Mesendoderm (in vitro differentiated cells): ENCODE measurements at regions not wholly inside any gene's neighbourhood (a gene's known extent, or its start where the extent isn't known, plus 50 kb on each side); places are given as distances from the start of the nearest gene placed in this dataset.

ENCODE experiments used
- DNase-seq: peaks from one replicate; pipeline ENCODE4 v3.0.0; 2013
- H2AK5ac ChIP-seq: 2 replicates; pipeline ENCODE4 v1.6.1; 2013; ENCODE audit warnings: low read length, inconsistent platforms
- H2BK120ac ChIP-seq: 2 replicates; pipeline ENCODE4 v1.6.1; 2013; ENCODE audit warnings: low read depth, mild to moderate bottlenecking, low read length, moderate library complexity, mixed read lengths
- H2BK15ac ChIP-seq: replicated peaks from 2 replicates; pipeline ENCODE4 v1.6.1; 2013; ENCODE audit warnings: low read depth, mild to moderate bottlenecking, moderate library complexity
- H2BK5ac ChIP-seq: 2 replicates; pipeline ENCODE4 v1.6.1; 2013; ENCODE audit warnings: low read length, inconsistent platforms
- H3K18ac ChIP-seq: 2 replicates; pipeline ENCODE4 v1.6.1; 2013; ENCODE audit warnings: mild to moderate bottlenecking, low read length, mixed read lengths
- H3K23ac ChIP-seq: one replicate; pipeline ENCODE4 v1.6.1; 2013; ENCODE audit warnings: low read length
- H3K27ac ChIP-seq: 2 replicates; pipeline ENCODE4 v1.5.1; 2013; ENCODE audit warnings: low read depth, mild to moderate bottlenecking, inconsistent platforms, low read length, moderate library complexity
- H3K27me3 ChIP-seq: 2 replicates; pipeline ENCODE4 v1.6.1; 2013; ENCODE audit warnings: low read length, control low read depth, mild to moderate bottlenecking, inconsistent platforms; ENCODE audit not compliant: insufficient read depth, poor library complexity
- H3K36me3 ChIP-seq: 2 replicates; pipeline ENCODE4 v1.6.1; 2013; ENCODE audit warnings: low read length, inconsistent platforms; ENCODE audit not compliant: control insufficient read depth, insufficient read depth
- H3K4ac ChIP-seq: one replicate; pipeline ENCODE4 v1.6.1; 2013; ENCODE audit warnings: low read depth, mild to moderate bottlenecking, low read length, moderate library complexity
- H3K4me1 ChIP-seq: 2 replicates; pipeline ENCODE4 v1.6.1; 2013; ENCODE audit warnings: low read depth, low read length, inconsistent platforms; ENCODE audit not compliant: control insufficient read depth
- H3K4me2 ChIP-seq: 2 replicates; pipeline ENCODE4 v1.6.1; 2013; ENCODE audit warnings: low read length
- H3K4me3 ChIP-seq: 2 replicates; pipeline ENCODE4 v1.5.1; 2013; ENCODE audit warnings: mild to moderate bottlenecking, low read length
- H3K56ac ChIP-seq: one replicate; pipeline ENCODE4 v1.6.1; 2013; ENCODE audit warnings: low read length
- H3K79me1 ChIP-seq: 2 replicates; pipeline ENCODE4 v1.6.1; 2013; ENCODE audit warnings: low read length, inconsistent platforms
- H3K79me2 ChIP-seq: 2 replicates; pipeline ENCODE4 v1.6.1; 2013; ENCODE audit warnings: mild to moderate bottlenecking, low read length; ENCODE audit not compliant: control insufficient read depth, insufficient read depth
- H3K9ac ChIP-seq: 2 replicates; pipeline ENCODE4 v1.6.1; 2013; ENCODE audit warnings: low read length, inconsistent platforms
- H4K5ac ChIP-seq: one replicate; pipeline ENCODE4 v1.6.1; 2013; ENCODE audit warnings: low read length
- H4K8ac ChIP-seq: one replicate; pipeline ENCODE4 v1.6.1; 2013; ENCODE audit warnings: low read depth, mild to moderate bottlenecking, control low read depth, low read length, moderate library complexity
- WGBS: extraction: QIAGEN DNeasy Blood & Tissue Kit; methylation state at CpG from one replicate; pipeline ENCODE4 v1.1.7; 2013; ENCODE audit warnings: low lambda C conversion rate, missing lambda C conversion rate; ENCODE audit not compliant: insufficient coverage; ENCODE audit errors: extremely low coverage; 5-methylcytosine and 5-hydroxymethylcytosine counted together

DNA sequence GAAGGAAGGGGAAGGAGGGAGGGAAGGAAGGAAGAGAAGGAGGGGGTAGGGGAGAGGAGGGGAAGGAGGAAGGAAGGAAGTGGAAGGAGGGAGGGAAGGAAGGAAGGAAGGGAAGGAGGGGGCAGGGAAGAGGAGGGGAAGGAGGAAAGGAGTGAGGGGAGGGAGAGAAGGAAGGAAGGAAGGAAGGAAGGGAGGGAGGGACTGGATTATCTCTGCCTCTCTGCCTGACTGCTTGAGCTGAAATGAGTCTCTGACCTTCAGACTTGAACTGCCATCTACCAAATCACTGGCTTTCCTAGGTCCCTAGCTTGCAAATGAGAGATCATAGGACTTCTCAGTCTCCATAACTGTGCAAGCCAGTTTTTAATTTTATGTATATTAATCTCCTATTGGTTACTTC lies 436.8 kb downstream of the PREX1 start:
- Histone ChIP-seq H3K4ac (no peak overlapping the region), H3K18ac (no peak overlapping the region), H3K27me3 (no peaks in the 10 kb centered on the region), H2BK120ac (no peak overlapping the region), H3K56ac (no peak overlapping the region), H3K79me2 (no peaks in the 10 kb centered on the region), H2BK5ac (no peak overlapping the region), H3K4me3 (no peak overlapping the region), H2BK15ac (no peak overlapping the region), H3K36me3 (no peaks in the 10 kb centered on the region), H3K4me1 (no peaks in the 10 kb centered on the region), H3K79me1 (no peaks in the 10 kb centered on the region), H3K27ac (no peak overlapping the region), H4K5ac (no peak overlapping the region), H3K23ac (no peak overlapping the region), H3K9ac (no peak overlapping the region), H2AK5ac (no peak overlapping the region), H4K8ac (no peak overlapping the region), H3K4me2 (no peak overlapping the region)
- no peak for DNase-seq

DNA sequence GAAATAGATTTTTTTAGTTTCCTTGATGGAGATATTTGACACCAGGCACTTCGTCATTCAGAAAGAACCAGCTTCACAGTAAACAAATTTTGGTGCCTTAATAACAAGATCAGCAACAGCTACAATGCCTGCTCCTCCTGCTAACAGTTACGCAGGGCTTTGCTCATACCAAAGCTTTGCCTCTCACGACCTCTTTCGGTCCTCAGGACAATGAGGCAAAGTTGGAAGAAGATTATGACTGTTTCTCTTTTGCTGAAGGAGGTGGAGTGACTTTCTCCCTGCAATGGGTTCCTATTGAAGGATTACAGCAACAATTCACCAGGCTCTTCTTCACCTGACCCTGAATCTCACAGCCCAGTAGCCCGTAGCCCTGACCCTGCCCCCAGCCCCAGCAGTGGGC lies 440.1 kb downstream of the PREX1 start:
- no peak for DNase-seq

DNA sequence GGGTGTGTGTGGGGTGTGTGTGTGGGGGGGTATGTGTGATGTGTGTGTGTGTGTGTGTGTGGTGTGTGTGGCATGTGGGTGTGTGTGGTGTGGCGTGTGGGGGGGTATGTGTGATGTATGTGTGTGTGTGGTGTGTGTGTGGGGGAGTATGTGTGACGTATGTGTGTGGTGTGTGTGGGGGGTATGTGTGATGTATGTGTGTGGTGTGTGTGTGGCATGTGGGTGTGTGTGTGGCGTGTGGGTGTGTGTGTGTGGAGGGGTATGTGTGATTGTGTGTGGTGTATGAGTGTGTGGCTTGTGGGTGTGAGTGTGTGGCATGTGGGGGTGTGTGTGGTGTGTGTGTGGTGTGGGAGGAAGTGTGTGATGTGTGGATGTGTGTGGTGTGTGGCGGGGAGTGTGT lies 442.3 kb downstream of the PREX1 start:
- Histone ChIP-seq H3K4me2 (no peak overlapping the region), H2BK120ac (no peak overlapping the region), H3K27ac (no peak overlapping the region), H3K27me3 (no peaks in the 10 kb centered on the region), H3K79me1 (no peaks in the 10 kb centered on the region), H2BK5ac (no peak overlapping the region), H3K18ac (no peak overlapping the region), H2BK15ac (no peak overlapping the region), H2AK5ac (no peak overlapping the region), H3K23ac (no peak overlapping the region), H3K4me3 (no peak overlapping the region), H3K9ac (no peak overlapping the region), H4K8ac (no peak overlapping the region), H3K4me1 (no peaks in the 10 kb centered on the region), H4K5ac (no peak overlapping the region), H3K36me3 (no peaks in the 10 kb centered on the region), H3K79me2 (no peaks in the 10 kb centered on the region), H3K56ac (no peak overlapping the region), H3K4ac (no peak overlapping the region)
- no peak for DNase-seq
- WGBS, result 100% methylated on average over 3 of the region's 4 CpGs

More for the DNA sequence above, 440.1 kb downstream of the PREX1 start:
- no peaks in the 10 kb centered on the region for H3K4me1 ChIP-seq
- H2AK5ac ChIP-seq, result no peak overlapping the region
- no peaks in the 10 kb centered on the region for H3K79me1 ChIP-seq
- H3K23ac ChIP-seq, result no peak overlapping the region
- H2BK5ac ChIP-seq, result no peak overlapping the region
- no peak overlapping the region for H3K9ac ChIP-seq
- H2BK15ac ChIP-seq, result no peak overlapping the region
- no peak overlapping the region for H3K4me2 ChIP-seq
- WGBS, result no CpG with 5 or more reads among the region's 5 CpGs
- H3K56ac ChIP-seq, result no peak overlapping the region
- H3K4me3 ChIP-seq, result no peak overlapping the region
- no peak overlapping the region for H3K27ac ChIP-seq
- no peaks in the 10 kb centered on the region for H3K27me3 ChIP-seq
- H3K79me2 ChIP-seq, result no peaks in the 10 kb centered on the region
- no peaks in the 10 kb centered on the region for H3K36me3 ChIP-seq
- no peak overlapping the region for H3K4ac ChIP-seq
- no peak overlapping the region for H4K5ac ChIP-seq
- no peak overlapping the region for H2BK120ac ChIP-seq
- no peak overlapping the region for H4K8ac ChIP-seq
- H3K18ac ChIP-seq, result no peak overlapping the region

DNA sequence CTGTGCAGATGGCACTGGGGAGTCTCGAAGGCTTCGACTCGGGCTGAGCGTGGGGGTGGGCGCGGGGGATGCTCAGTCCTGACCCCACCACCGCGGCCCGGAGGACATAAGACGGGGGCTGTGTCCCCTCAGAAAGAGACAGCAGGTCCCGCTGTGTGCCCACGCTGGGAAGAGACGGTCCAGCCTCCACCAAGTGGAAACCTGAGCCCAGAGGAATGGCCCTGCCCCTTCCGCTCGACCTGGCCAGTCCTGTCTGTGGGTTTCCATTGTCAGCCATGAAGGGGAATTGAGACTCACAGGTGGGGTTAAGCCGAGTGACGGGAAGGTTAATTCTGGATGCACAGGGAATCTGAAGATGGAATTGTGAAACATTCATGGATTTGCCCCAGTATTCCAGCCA lies 442.7 kb downstream of the PREX1 start:
- no peak overlapping the region for H3K4me2 ChIP-seq
- H3K79me1 ChIP-seq, result no peaks in the 10 kb centered on the region
- H2BK120ac ChIP-seq, result no peak overlapping the region
- no peak overlapping the region for H4K5ac ChIP-seq
- no peaks in the 10 kb centered on the region for H3K27me3 ChIP-seq
- no peak overlapping the region for H4K8ac ChIP-seq
- no peak overlapping the region for H3K27ac ChIP-seq
- no peak overlapping the region for H3K9ac ChIP-seq
- H2BK15ac ChIP-seq, result no peak overlapping the region
- H3K56ac ChIP-seq, result no peak overlapping the region
- H3K18ac ChIP-seq, result no peak overlapping the region
- WGBS, result no CpG with 5 or more reads among the region's 17 CpGs
- H3K23ac ChIP-seq, result no peak overlapping the region
- no peaks in the 10 kb centered on the region for H3K4me1 ChIP-seq
- H3K4me3 ChIP-seq, result no peak overlapping the region
- no peak for DNase-seq
- H3K4ac ChIP-seq, result no peak overlapping the region
- no peaks in the 10 kb centered on the region for H3K79me2 ChIP-seq
- no peaks in the 10 kb centered on the region for H3K36me3 ChIP-seq
- no peak overlapping the region for H2BK5ac ChIP-seq
- no peak overlapping the region for H2AK5ac ChIP-seq

DNA sequence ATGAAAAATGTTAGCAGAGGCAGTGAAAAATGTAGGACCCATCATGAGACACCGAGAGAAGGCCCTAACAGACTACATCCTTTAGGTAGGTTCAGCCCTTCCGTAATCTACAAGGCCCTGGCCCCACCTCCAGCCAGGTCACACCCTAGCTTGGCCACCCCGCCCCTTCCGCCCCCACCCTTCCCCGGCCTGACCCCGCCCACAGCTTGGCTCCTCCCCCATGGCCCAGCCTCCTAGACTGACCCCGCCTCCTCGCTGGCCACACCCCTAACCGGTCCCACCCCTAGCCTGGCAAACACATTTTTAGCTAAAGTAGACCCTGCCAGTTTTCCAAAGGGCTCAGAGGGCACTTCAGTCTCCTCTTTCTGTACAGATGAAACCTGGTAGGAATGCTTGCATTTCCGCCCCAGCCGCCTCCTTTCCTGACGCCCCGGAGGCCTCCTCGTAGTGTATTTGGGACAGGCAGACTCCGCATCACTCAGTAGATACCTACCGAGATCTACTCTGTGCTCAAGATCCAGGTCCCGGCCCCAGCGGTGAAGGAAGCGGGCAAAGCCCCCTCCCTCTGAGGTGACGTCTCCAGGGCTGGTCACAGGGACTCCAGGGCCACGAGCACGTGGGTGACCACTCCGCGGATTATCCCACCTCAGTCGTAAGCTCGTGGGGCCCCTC lies 443.5 kb downstream of the PREX1 start:
- Histone ChIP-seq H2BK120ac (no peak overlapping the region), H3K9ac (no peak overlapping the region), H2BK15ac (no peak overlapping the region), H3K4ac (no peak overlapping the region), H3K23ac (no peak overlapping the region), H3K79me2 (no peaks in the 10 kb centered on the region), H4K5ac (no peak overlapping the region), H3K4me1 (no peaks in the 10 kb centered on the region), H3K27ac (no peak overlapping the region), H2AK5ac (no peak overlapping the region), H3K4me3 (no peak overlapping the region), H3K36me3 (no peaks in the 10 kb centered on the region), H4K8ac (no peak overlapping the region), H3K79me1 (no peaks in the 10 kb centered on the region), H3K4me2 (no peak overlapping the region), H3K27me3 (no peaks in the 10 kb centered on the region), H3K56ac (no peak overlapping the region), H3K18ac (no peak overlapping the region), H2BK5ac (no peak overlapping the region)
- WGBS, result no CpG with 5 or more reads among the region's 26 CpGs
- DNase-seq, result peak; percentile 57

DNA sequence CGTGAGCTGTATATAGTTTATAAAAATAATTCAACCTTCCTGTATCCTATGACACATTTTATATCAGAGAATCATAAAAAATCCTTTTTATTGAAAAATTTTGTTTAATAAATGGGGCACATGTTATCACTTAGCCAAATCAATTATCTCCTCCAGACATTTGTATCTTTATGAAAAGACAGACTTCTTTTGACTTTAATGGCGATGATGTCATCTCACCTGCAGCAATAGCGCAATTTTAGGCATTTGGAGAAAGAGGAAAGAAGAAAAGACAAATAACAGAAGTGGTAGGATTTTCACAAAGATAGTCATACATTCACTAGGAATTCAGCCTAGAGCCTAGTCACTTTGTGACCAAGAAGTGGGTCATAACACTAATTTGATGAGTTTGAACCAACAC lies 444.5 kb downstream of the PREX1 start:
- no peaks in the 10 kb centered on the region for H3K79me1 ChIP-seq
- no peaks in the 10 kb centered on the region for H3K36me3 ChIP-seq
- H3K9ac ChIP-seq, result no peak overlapping the region
- H4K8ac ChIP-seq, result no peak overlapping the region
- H4K5ac ChIP-seq, result no peak overlapping the region
- no peak overlapping the region for H3K18ac ChIP-seq
- H3K27me3 ChIP-seq, result no peaks in the 10 kb centered on the region
- H2BK15ac ChIP-seq, result no peak overlapping the region
- DNase-seq, result no peak
- no peak overlapping the region for H3K56ac ChIP-seq
- no peaks in the 10 kb centered on the region for H3K4me1 ChIP-seq
- H3K23ac ChIP-seq, result no peak overlapping the region
- H3K79me2 ChIP-seq, result no peaks in the 10 kb centered on the region
- no peak overlapping the region for H2BK5ac ChIP-seq
- no peak overlapping the region for H2AK5ac ChIP-seq
- H3K27ac ChIP-seq, result no peak overlapping the region
- H3K4me2 ChIP-seq, result no peak overlapping the region
- H2BK120ac ChIP-seq, result no peak overlapping the region
- no peak overlapping the region for H3K4ac ChIP-seq
- WGBS, result no CpG with 5 or more reads among the region's 3 CpGs
- no peak overlapping the region for H3K4me3 ChIP-seq
